ENCODE measurements at regions not wholly inside any gene's neighbourhood (a gene's known extent, or its start where the extent isn't known, plus 50 kb on each side); places are given as distances from the start of the nearest gene placed in this dataset.

DNA sequence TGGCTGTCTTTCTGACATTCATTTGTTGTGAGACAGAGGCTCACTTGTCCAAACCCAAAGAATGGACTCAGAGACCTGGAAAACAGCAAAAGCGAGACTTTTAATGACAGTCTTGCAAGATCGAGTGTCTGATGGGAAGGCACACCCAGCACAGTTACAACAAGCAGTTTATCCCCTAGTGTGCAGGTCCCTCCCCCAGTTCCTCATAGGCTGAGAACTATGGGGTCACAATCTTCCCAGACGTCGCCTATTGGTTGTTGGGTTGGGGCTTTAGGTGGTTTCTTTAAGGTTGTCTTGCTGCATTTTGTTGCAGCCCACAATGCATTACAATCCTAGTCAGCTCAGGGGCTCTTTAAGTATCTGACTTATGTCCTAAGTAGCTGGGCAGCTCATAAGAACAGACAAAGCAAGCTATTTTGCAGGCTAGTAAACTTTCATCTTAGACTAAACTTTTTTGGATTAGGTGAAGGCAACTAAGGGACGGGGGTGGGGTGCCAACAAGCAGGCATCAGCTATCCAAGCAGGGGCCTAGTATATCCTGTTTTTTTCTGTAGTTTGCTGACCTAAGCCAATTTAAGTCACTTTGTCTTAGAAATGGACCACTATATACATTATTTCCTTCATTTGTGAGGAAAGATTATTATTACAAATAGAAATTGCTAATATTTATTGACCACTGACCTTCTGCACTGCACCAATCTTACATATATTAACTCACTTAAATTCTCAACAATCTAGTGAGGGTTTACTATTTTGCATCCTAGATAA lies 151.8 kb downstream of the SETD4 start:
- Histone ChIP-seq H3K4me3 (ENCODE audit: low read length) (no peak overlapping the region), H3K27me3 (ENCODE audit: control insufficient read depth, insufficient read depth, low read length) (no peaks in the 10 kb centered on the region), H3K9ac (ENCODE audit: low read length) (no peak overlapping the region), H3K9me3 (ENCODE audit: control insufficient read depth, low read length) (no peaks in the 10 kb centered on the region), H3K4me1 (ENCODE audit: control insufficient read depth, insufficient read depth, low read length) (no peaks in the 10 kb centered on the region), H3K36me3 (ENCODE audit: control insufficient read depth, insufficient read depth, low read length) (no peaks in the 10 kb centered on the region)

GRCh38 chr21:35906586-35906985 lies 153.7 kb downstream of the SETD4 start:
- Histone ChIP-seq H3K9ac (ENCODE audit: low read length) (no peak overlapping the region), H3K36me3 (ENCODE audit: control insufficient read depth, insufficient read depth, low read length) (no peaks in the 10 kb centered on the region), H3K4me3 (ENCODE audit: low read length) (no peak overlapping the region), H3K27me3 (ENCODE audit: control insufficient read depth, insufficient read depth, low read length) (no peaks in the 10 kb centered on the region), H3K9me3 (ENCODE audit: control insufficient read depth, low read length) (no peaks in the 10 kb centered on the region), H3K4me1 (ENCODE audit: control insufficient read depth, insufficient read depth, low read length) (no peaks in the 10 kb centered on the region)

- Histone ChIP-seq H3K9ac (ENCODE audit: low read length) (no peak overlapping the region), H3K36me3 (ENCODE audit: control insufficient read depth, insufficient read depth, low read length) (no peaks in the 10 kb centered on the region), H3K4me1 (ENCODE audit: control insufficient read depth, insufficient read depth, low read length) (no peaks in the 10 kb centered on the region), H3K4me3 (ENCODE audit: low read length) (no peak overlapping the region), H3K9me3 (ENCODE audit: control insufficient read depth, low read length) (no peaks in the 10 kb centered on the region), H3K27me3 (ENCODE audit: control insufficient read depth, insufficient read depth, low read length) (no peaks in the 10 kb centered on the region)
Observed at GRCh38 chr21:35905963-35906345, 154.4 kb downstream of the SETD4 start.

DNA sequence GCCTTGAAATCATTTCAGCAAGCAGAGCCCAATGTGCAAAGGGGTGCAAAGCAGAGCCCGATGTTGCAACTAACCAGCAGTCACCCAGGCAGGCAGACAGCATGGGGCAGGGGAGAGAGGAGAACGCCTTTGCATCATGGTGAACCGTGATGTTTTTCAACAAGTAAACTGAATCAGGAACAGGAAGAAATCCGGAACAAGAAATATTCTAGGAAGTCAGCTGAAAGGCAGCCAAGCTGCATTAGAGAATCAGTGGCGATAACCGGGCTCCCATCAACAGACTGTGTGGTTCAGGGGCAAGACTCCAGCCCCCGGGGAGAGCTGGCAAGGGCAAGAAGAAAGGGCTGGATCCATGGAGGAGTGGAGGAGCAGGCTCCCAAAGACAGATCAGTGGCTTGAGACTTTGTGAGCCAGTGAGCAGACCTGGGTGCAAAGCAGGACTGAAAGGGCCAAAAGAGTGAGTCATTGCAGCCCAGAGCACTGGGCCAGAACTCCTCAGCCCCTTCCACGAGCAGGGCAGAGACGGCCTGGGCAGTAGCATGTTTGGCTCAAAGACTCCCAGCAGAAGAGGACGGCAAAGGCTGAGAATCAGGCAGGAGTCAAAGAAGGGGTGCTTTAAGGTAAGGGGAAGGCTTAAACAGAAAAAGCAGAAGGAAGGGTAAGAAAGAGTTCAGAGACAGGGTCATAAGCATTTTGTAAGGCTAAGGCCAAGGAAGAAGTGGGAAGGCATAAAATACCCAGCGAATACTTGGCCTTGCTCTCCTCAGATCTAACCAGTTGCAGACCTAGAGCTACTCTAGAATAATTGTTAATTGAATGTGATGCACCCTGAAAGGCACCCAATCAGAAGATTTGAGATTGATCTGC lies 155.0 kb downstream of the SETD4 start:
- no peak overlapping the region for H3K9ac ChIP-seq (ENCODE audit: low read length)
- no peaks in the 10 kb centered on the region for H3K4me1 ChIP-seq (ENCODE audit: control insufficient read depth, insufficient read depth, low read length)
- no peak overlapping the region for H3K4me3 ChIP-seq (ENCODE audit: low read length)
- H3K27me3 ChIP-seq (ENCODE audit: control insufficient read depth, insufficient read depth, low read length): no peaks in the 10 kb centered on the region
- no peaks in the 10 kb centered on the region for H3K9me3 ChIP-seq (ENCODE audit: control insufficient read depth, low read length)
- no peaks in the 10 kb centered on the region for H3K36me3 ChIP-seq (ENCODE audit: control insufficient read depth, insufficient read depth, low read length)

- peaks cover 5% of the 10 kb centered on the region for H3K27me3 ChIP-seq (ENCODE audit: control insufficient read depth, insufficient read depth, low read length)
Observed at GRCh38 chr21:35900539-35900938, 159.8 kb downstream of the SETD4 start.

GRCh38 chr21:35896060-35896459 lies 164.3 kb downstream of the SETD4 start:
- Histone ChIP-seq H3K4me1 (ENCODE audit: control insufficient read depth, insufficient read depth, low read length) (no peaks in the 10 kb centered on the region), H3K36me3 (ENCODE audit: control insufficient read depth, insufficient read depth, low read length) (no peaks in the 10 kb centered on the region), H3K4me3 (ENCODE audit: low read length) (no peak overlapping the region), H3K9ac (ENCODE audit: low read length) (no peak overlapping the region), H3K27me3 (ENCODE audit: control insufficient read depth, insufficient read depth, low read length) (peaks cover 5% of the 10 kb centered on the region), H3K9me3 (ENCODE audit: control insufficient read depth, low read length) (no peaks in the 10 kb centered on the region)

More at GRCh38 chr21:35900539-35900938, 159.8 kb downstream of the SETD4 start:
- H3K4me1 ChIP-seq (ENCODE audit: control insufficient read depth, insufficient read depth, low read length): no peaks in the 10 kb centered on the region
- H3K9ac ChIP-seq (ENCODE audit: low read length): no peak overlapping the region
- no peaks in the 10 kb centered on the region for H3K36me3 ChIP-seq (ENCODE audit: control insufficient read depth, insufficient read depth, low read length)
- no peaks in the 10 kb centered on the region for H3K9me3 ChIP-seq (ENCODE audit: control insufficient read depth, low read length)
- no peak overlapping the region for H3K4me3 ChIP-seq (ENCODE audit: low read length)

DNA sequence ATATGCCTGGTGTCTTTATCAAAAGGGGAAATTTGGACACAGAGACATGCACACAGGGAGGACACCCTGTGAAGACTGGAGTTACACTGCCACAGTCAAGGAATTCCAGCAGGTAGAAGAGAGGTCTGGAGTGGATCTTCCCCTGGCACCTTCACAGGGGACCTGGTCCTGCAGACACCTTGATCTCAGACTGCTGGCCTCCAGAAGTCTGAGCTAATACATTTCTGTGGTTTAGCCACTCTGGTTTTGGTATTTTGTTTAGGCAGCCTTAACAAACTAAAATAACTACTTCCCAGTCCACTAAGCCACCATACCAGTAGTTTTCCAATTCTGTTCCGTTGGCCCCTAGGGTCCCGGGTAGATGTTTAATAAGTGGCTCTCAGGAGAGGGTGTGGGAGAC lies 164.7 kb downstream of the SETD4 start:
- H3K4me3 ChIP-seq (ENCODE audit: low read length): no peak overlapping the region
- H3K4me1 ChIP-seq (ENCODE audit: control insufficient read depth, insufficient read depth, low read length): no peaks in the 10 kb centered on the region
- H3K9ac ChIP-seq (ENCODE audit: low read length): no peak overlapping the region
- H3K36me3 ChIP-seq (ENCODE audit: control insufficient read depth, insufficient read depth, low read length): no peaks in the 10 kb centered on the region
- H3K9me3 ChIP-seq (ENCODE audit: control insufficient read depth, low read length): no peaks in the 10 kb centered on the region
- H3K27me3 ChIP-seq (ENCODE audit: control insufficient read depth, insufficient read depth, low read length): peaks cover 5% of the 10 kb centered on the region

GRCh38 chr21:35893156-35893555 lies 167.2 kb downstream of the SETD4 start:
- no peak overlapping the region for H3K4me3 ChIP-seq (ENCODE audit: low read length)
- H3K27me3 ChIP-seq (ENCODE audit: control insufficient read depth, insufficient read depth, low read length): peaks cover 5% of the 10 kb centered on the region
- no peaks in the 10 kb centered on the region for H3K4me1 ChIP-seq (ENCODE audit: control insufficient read depth, insufficient read depth, low read length)
- no peaks in the 10 kb centered on the region for H3K36me3 ChIP-seq (ENCODE audit: control insufficient read depth, insufficient read depth, low read length)
- H3K9ac ChIP-seq (ENCODE audit: low read length): no peak overlapping the region
- H3K9me3 ChIP-seq (ENCODE audit: control insufficient read depth, low read length): no peaks in the 10 kb centered on the region

DNA sequence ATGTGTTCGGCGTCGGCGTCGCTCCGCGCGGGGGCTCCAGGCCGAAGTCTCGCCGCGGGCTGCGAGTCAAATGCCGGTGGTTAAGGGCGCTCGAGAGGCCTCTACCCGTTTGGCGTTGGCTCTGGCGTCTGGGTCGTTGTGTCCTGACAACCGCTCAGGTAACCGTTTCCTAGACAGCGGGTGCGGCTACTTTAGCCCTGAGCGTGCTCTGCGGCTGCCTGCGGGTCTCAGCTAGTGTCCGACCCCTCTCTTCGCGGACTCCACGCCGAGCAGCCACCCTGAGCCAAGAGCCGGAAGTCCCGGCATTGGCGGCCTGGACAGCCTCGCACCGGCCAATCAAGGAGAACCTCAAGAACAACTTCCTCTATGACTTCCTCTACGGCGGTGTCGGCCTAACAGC lies 173.4 kb downstream of the SETD4 start:
- Histone ChIP-seq H3K9me3 (ENCODE audit: control insufficient read depth, low read length) (no peaks in the 10 kb centered on the region), H3K36me3 (ENCODE audit: control insufficient read depth, insufficient read depth, low read length) (no peaks in the 10 kb centered on the region), H3K9ac (ENCODE audit: low read length) (no peak overlapping the region), H3K4me3 (ENCODE audit: low read length) (no peak overlapping the region), H3K4me1 (ENCODE audit: control insufficient read depth, insufficient read depth, low read length) (no peaks in the 10 kb centered on the region), H3K27me3 (ENCODE audit: control insufficient read depth, insufficient read depth, low read length) (no peaks in the 10 kb centered on the region)

DNA sequence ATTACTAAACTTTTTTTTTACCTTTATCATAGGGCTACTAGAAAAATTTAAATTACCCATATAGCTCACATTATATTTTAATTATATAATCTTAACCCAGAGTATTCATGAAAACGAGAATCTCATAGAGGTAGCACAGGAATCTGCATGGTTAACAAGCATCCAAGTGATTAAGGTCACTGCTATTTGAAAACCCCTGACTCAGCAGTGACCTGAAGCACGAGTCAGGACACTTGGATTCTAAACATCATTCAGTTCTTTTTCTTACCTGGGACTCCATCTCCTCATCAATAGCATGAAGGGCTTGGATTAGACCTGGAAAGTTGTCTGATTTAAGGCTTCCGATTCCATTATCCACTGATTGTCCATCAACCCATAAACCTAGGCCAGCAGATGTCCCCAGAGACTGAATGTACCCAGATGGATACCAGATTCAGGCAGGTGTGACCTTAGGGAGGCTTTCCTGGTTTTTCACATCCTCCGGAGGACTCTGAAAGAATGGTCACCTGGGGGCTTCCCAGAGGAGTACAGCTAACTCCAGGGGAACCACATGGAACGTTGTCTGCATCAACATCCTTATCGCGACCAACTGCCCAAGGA lies 174.3 kb downstream of the SETD4 start:
- no peaks in the 10 kb centered on the region for H3K36me3 ChIP-seq (ENCODE audit: control insufficient read depth, insufficient read depth, low read length)
- H3K9me3 ChIP-seq (ENCODE audit: control insufficient read depth, low read length): no peaks in the 10 kb centered on the region
- no peak overlapping the region for H3K9ac ChIP-seq (ENCODE audit: low read length)
- H3K4me3 ChIP-seq (ENCODE audit: low read length): no peak overlapping the region
- H3K27me3 ChIP-seq (ENCODE audit: control insufficient read depth, insufficient read depth, low read length): no peaks in the 10 kb centered on the region
- H3K4me1 ChIP-seq (ENCODE audit: control insufficient read depth, insufficient read depth, low read length): no peaks in the 10 kb centered on the region

DNA sequence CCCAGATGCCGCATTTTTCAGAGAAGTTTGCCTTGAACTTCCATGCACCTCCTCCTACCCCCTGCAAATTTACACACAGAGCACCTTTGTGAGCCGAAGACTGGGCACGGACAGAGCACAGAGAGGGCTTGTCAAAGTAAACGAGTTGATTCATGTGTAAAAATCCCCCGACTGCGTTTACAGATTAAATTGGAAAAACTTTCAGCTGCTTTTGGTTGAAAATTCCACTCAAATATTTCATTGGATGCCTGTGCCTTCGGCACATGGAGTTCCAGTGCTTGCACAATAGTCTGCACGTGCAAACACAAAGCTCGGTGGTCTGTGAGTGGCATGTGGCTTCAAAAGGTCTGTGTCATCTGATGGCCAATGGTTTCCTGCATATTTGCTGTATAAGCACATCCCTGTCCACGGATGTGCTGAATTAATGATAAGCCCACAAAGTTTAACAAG lies 177.5 kb downstream of the SETD4 start:
- Histone ChIP-seq H3K36me3 (ENCODE audit: control insufficient read depth, insufficient read depth, low read length) (no peaks in the 10 kb centered on the region), H3K9ac (ENCODE audit: low read length) (no peak overlapping the region), H3K9me3 (ENCODE audit: control insufficient read depth, low read length) (no peaks in the 10 kb centered on the region), H3K4me1 (ENCODE audit: control insufficient read depth, insufficient read depth, low read length) (no peaks in the 10 kb centered on the region), H3K27me3 (ENCODE audit: control insufficient read depth, insufficient read depth, low read length) (no peaks in the 10 kb centered on the region), H3K4me3 (ENCODE audit: low read length) (no peak overlapping the region)

DNA sequence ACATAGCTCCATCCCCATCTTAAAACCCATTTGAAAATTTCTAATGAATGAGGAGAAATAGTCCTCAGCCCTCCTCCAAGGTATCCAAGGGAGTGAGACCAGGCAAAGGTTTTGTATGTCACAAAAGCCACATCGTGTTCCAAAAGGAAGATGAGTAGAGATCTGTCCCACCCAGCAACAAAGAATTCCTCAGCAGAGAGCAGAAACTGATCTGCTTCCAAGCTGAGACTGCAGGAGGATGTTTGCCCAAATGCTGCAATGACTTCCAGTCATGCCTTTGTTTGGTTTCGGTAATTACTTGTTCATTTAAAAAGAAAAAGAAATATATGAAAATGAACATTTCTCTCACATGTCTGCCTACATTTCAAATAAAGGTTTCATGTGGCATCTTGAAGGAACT lies 186.9 kb downstream of the SETD4 start:
- Histone ChIP-seq H3K36me3 (ENCODE audit: control insufficient read depth, insufficient read depth, low read length) (no peaks in the 10 kb centered on the region), H3K4me3 (ENCODE audit: low read length) (no peak overlapping the region), H3K27me3 (ENCODE audit: control insufficient read depth, insufficient read depth, low read length) (no peaks in the 10 kb centered on the region), H3K9me3 (ENCODE audit: control insufficient read depth, low read length) (no peaks in the 10 kb centered on the region), H3K9ac (ENCODE audit: low read length) (no peak overlapping the region), H3K4me1 (ENCODE audit: control insufficient read depth, insufficient read depth, low read length) (peaks cover 4% of the 10 kb centered on the region)
